Tibial nerve (tissue), 4 donors: ENCODE measurements at regions not wholly inside any gene's neighbourhood (a gene's known extent, or its start where the extent isn't known, plus 50 kb on each side); places are given as distances from the start of the nearest gene placed in this dataset.

Experiments used
- EP300 ChIP-seq, 2 donors: sonication (generic); formaldehyde crosslinking; IDR thresholded peaks; one replicate each; pipeline ENCODE4 v1.6.1; 2017; ENCODE audit warnings: antibody characterized with exemption in 2 of 2, mild to moderate bottlenecking in 1 of 2
- POLR2A ChIP-seq, 2 donors: fragments of 450-650 bp; IDR thresholded peaks; one replicate each; pipeline ENCODE4 v1.6.1; 2017; ENCODE audit warnings: antibody characterized with exemption in 2 of 2, mild to moderate bottlenecking in 2 of 2, moderate library complexity in 2 of 2
- TF ChIP-seq, protein P1 (sequence below), 5 experiments: fragments of 200-600 bp in 3 of 5; fragments of 450-650 bp in 2 of 5; sonication (generic) in 3 of 5; IDR thresholded peaks; one replicate each; pipeline ENCODE4 v1.5.1; 2016 to 2019; ENCODE audit warnings: antibody characterized with exemption in 5 of 5, mild to moderate bottlenecking in 3 of 5, moderate library complexity in 2 of 5

- TF ChIP-seq, protein P1, sequence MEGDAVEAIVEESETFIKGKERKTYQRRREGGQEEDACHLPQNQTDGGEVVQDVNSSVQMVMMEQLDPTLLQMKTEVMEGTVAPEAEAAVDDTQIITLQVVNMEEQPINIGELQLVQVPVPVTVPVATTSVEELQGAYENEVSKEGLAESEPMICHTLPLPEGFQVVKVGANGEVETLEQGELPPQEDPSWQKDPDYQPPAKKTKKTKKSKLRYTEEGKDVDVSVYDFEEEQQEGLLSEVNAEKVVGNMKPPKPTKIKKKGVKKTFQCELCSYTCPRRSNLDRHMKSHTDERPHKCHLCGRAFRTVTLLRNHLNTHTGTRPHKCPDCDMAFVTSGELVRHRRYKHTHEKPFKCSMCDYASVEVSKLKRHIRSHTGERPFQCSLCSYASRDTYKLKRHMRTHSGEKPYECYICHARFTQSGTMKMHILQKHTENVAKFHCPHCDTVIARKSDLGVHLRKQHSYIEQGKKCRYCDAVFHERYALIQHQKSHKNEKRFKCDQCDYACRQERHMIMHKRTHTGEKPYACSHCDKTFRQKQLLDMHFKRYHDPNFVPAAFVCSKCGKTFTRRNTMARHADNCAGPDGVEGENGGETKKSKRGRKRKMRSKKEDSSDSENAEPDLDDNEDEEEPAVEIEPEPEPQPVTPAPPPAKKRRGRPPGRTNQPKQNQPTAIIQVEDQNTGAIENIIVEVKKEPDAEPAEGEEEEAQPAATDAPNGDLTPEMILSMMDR (IDR thresholded peaks at IDR 0.05), result no peak
- no peak for TF ChIP-seq POLR2A (IDR thresholded peaks at IDR 0.05)
- no peak for TF ChIP-seq EP300 (IDR thresholded peaks at IDR 0.05)
Observed at GRCh38 chr15:26171266-26171665, 308.1 kb upstream of the ATP10A start.
